Endometrial microvascular endothelial cells (primary cell): ENCODE measurements at regions not wholly inside any gene's neighbourhood (a gene's known extent, or its start where the extent isn't known, plus 50 kb on each side); places are given as distances from the start of the nearest gene placed in this dataset.

Experiments
- in situ Hi-C: cut with HindIII; loops from 2 replicates; pipeline ENCODE4 v1.10.0; 2017; ENCODE audit warnings: low sequenced_read_pairs, low pct_unique_long_range_greater_than_20kb; ENCODE audit errors: inconsistent ontology term

DNA sequence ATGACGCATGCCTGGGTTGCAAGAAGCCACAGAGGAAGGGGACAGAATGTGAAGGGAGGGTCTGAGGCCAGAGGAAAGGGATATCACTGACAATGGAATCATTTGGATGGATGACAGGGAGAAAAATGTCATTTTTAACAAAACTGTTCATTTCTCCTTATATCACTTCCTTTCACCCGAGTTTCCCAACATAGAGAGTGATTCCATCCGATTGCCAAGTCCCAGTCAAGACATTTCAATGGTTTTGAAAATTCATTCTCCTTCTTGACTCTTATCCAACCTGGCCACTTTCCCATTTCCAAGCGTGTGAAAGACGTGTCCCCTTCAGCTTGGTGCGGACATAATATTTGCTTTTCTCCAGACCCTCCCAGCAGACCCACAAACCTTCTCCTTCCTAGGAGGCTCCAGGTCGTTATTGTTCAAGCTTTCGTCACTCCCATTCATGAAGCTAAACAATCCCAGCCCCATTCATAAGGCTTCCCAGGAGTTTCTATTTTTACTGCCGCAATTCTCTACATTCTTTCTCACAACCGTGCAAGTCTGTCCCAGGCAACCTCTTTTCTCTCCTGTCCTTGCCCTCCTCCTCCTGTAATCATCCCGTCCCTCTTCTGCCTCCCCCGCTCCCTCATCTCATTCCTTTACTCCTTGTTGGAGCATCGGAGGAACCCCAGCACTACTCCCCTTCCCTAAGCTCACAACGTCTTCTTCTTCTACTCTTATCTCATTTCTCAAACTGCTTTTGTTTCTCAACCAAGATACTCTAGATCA is 301.3 kb upstream of the KLF6 start:
- in situ Hi-C loops = no loop called here

DNA sequence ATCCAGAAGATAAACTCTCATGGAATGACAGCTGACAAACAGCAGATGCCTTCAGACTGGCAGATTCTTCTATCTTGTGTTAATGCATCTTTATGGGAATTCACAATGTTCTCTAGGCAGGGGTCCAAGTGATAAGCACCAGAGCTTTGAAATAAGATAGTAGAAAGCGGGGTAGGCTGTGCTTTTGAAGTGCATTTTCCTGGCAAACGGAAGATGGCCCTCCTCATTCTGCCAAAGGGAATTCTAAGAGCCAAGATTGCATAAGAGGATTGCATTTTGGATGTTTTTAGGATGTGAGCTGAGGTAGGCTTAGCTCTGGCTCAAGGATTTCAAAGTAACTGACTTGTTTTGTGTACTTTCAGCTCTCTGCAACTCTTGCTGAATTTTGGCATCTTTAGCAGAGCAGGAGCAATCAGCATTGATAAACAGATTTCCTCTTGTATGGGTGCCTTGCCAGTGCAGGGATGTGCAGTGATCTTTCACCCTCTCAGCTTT is 298.5 kb upstream of the KLF6 start:
- in situ Hi-C loops = no loop called here

DNA sequence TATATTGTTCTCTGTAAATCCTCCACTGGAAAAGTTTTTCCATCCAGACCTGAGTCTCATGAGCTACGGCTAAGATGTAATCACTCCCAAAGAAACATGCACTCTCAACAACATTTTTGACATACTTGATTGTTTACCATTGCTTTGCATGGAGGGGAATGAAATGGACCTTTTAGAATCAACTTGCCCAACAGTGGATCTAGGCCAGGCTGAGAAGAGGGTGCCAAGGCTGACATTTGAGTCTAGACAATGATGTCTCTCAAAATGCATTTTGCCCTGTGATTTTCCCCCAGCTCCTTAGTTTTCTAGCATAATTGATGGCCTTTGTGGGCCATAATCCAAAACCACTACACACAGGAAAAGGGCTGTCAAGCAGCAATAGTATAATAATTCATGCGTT is 297.9 kb upstream of the KLF6 start:
- in situ Hi-C loops = no loop called here

DNA sequence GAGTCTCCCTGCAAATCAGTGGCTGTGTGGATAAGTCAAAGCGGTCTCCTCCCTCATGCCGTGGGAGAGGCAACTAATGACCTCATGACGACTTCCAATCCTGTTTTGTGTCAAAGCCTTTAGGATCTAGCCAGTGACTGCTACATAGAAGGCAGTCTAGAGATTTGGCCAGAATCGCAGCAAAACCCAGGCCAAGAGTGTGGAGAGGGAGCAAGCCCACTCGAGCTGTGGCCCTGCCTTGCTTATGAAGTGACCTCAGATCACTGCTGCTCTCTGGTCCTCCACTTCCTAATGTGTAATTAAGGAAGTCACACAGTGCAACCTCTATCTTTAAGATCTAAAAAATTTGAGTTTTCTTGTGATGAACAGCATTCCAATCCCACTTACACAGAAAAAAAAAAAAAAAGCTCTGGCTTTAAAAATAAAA is 296.7 kb upstream of the KLF6 start:
- in situ Hi-C loops = no loop called here

DNA sequence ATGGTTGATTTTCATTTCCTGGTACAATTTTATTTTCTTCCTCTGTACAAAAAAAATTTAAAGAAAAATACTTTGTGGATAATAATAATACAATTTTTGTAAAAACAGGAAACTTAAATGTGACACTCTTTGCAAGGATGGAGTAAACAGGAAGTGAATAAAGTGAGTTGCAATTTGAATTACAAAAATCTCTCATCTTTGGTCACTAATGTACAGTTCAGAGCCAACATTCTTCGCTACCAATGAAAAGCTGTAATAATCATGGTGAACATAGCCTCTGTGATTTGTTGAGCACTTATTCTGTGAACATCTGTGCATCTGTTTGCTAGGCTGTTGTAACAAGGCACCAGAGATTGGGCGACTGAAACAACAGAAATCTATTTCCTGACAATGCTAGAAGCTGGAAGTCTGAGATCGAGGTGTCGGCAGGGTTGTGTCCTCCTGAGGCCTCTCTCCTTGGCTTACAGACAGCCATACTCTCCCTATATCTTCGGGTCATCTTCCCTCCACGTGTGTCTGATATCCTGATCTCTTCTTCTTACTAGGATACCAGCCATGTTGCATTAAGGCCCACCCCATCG is 295.3 kb upstream of the KLF6 start:
- in situ Hi-C loops = no loop called here

DNA sequence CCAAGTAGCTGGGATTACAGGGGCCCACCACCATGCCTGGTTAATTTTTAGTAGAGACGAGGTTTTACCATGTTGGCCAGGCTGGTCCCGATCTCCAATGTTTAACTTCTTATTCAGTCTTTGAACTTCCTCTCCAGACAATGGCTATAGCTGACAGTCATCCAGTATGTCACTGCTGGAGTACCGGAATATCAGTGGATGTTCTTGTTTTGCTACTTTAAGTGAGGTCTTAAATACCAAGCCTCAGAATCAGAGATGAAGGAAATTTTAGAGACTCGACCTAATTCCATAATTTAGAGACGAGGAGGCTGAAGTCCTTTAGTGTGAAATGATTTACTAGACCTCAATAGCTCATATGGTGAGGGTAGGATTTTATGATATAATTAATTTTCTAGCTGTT is 294.8 kb upstream of the KLF6 start:
- in situ Hi-C loops = no loop called here

DNA sequence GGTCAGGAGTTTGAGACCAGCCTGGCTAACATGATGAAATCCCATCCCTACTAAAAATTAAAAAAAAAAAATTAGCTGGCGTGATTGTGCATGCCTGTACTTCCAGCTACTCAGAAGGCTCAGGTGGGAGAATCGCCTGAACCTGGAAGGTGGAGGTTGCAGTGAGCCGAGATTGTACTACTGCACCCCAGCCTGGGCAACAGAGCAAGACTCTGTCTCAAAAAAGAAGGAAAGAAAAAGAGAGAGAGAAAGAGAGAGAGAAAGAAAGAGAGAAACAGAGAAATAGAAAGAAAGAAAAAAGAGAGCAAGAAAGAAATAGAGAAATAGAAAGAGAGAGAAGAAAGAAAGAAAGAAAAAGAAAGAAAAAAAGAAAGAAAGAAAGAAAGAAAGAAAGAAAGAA is 292.8 kb upstream of the KLF6 start:
- in situ Hi-C loops = no loop called here

DNA sequence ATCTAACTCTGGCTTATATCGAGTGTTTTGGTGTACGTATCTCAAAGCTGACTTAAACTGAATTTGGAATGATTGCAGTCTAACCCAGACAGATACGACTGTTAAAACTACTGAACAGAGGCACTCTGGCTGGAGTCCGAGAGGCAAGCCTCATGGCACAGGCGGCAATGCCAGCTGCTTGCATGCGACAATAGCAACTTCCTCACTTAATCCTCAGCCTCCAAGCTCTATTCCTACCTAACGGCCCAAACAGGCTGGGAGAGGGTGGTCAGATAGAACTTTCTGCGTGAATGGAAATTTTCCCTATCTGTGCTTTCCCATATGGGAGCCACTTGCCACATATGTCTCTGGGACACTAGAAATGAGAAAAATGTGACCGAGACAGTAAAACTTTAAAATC is 292.0 kb upstream of the KLF6 start:
- in situ Hi-C loops = no loop called here

DNA sequence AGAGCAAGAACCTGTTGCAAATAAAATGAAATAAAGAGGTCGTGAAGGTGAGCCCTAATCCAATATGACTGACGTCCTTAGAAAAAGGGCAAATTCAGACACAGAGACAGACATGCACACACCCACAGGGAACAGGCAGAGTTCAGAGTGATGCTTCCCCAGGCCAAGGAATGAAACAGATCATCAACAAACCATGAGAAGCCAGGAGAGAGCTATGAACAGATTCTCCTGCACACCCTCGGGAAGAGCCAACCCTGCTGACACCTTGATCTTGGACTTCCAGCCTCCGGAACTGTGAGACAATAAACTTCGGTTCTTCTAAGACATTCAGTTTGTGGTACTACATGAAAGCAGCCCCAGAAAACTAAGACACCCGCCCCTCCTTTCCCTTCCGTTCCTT is 290.4 kb upstream of the KLF6 start:
- in situ Hi-C loops = no loop called here

DNA sequence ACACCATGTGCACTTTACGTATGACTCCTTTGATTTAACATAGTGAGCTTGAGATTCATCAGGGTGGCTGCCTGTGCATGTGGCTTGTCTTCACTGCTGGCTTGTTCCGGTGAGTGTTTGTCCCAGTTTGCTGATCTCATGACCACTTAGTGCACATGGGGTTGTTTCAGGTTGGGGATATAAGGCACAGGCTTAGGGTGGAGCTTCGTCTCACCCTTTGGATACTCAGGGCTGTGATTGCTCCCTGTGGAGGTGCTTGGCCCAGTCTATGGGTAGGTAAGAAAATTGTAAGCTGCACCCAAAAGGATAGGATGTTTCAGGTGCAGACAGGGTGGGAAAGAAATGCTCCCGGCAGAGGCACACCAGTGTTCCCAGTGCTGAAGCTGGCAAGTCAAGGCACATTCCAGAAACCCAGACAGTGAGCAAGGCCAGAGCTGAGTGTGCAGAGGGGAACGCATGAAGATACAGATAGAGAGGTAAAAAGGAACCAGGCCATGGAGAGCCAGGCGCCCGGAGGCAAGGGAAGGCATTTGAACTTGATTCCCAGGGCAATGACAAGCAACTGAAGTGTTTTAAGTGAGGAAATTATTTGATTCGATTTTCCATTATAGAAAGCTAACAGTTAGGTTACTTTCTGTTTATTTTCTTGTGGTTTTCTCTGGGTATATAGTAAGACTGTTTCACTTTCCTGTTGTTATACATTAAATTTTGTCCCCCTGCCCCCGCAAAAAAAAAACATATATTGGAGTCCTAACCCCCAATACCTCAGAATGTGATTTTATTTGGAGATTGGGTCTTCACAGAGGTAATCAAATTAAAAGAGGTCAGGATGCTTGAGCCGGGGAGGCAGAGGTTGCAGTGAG is 289.8 kb upstream of the KLF6 start:
- in situ Hi-C loops = no loop called here

DNA sequence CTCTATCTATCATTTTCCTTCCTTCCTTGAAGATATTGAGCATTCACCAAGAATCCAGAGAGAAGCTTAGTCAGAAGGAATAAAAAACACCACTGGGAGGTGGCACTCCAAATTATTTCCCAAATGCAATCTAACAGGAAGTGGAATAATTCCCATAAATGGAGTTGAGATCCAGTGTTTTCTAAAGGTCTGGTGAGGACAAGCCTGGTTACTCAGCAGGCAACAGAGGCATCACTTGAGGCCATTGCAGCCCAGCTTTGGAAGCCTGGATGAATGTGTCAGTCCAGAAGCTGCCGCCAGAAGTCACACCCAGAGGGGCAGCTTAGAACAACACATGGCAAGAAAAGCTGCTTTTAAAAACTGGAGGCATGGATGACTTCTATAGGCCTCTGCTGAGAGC is 288.9 kb upstream of the KLF6 start:
- in situ Hi-C loops = no loop called here

DNA sequence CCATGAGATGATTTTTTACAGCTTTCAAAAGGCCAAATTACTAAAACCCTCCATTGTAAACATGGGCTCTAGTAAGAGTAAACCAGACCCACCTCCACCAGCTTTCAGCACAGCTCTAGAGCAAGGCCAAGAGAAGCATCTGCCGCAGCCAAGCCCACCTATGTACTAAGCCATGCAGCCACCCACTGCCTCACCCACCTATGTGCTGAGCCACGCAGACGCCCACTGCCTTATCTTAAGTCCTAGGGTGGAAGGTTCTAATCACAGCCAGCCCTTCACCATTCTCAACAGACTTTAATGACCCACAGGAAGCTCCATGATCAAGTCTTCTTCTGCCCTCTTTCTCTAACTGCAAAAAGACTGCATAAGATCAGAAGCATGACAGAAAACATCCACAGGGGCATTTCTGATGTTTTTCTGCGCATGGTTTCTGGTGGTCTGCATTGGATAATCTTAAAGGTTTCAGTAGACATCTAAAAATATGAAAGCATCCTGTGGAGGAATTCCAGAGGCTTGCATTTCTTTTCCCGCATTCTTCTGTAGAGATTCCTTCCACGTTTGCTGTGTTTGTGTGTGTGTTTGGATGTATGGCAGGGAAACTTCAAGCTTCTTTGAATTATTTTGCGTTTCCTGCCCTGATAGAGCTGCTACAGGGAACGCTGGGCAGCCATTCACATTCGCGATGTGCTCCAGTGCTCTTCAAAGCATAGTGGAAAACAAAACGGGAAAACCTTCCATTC is 286.1 kb upstream of the KLF6 start:
- in situ Hi-C loops = no loop called here

DNA sequence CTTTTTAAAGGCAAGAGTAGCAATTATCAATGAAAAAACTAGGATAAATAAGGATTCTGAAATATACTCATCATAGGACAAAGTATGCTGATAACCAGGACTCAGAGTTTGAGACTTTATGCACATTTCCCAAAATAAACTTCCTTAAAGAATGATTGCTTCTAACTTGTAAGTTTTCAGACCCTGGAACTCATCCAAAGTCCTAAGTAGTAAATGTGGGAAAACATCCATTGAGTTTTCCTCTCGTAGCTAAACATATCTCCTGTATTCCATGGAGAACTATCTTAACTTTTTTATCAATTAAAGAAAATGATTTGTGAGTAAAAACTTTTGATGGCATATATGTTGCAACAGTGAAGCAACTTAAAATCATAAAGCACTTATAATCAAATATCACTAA is 285.2 kb upstream of the KLF6 start:
- in situ Hi-C loops = no loop called here

DNA sequence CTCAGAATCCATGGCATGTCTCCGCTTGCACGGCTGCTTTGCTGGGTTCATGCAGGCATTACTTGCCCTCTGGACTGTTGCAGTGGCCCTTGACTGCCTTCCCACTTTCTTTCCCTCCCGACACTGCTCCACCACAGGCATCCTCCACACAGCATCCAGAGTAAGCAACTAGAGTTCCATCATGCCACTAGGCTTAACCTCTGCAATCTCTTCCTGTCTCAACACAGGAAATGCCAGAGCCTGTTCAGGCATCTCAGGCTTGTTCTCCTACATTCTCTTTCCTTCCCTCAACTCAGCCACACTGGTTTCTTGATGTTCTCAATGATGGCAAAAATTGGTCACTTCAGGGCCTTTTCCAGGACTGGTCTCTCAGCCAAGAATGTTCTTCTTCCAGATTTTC is 284.5 kb upstream of the KLF6 start:
- in situ Hi-C loops = no loop called here

DNA sequence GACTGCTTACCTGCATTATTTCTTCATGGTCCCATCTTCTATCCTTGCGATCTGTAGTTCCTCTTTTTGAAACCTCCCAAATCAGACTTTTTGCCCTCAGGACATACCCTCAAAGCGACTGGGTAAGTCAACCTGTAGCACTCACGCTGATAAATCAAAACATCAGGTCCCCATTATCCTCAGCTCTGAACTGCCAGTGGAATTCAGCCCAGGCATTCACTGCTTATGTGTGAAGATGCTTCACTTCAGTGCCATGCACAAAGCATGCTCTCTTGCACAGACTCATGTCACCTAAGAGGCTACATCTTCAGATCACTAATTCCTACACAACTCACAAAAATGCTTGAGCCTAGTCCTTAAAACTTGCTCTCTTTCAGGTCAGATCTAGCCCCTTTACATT is 283.6 kb upstream of the KLF6 start:
- in situ Hi-C loops = no loop called here

DNA sequence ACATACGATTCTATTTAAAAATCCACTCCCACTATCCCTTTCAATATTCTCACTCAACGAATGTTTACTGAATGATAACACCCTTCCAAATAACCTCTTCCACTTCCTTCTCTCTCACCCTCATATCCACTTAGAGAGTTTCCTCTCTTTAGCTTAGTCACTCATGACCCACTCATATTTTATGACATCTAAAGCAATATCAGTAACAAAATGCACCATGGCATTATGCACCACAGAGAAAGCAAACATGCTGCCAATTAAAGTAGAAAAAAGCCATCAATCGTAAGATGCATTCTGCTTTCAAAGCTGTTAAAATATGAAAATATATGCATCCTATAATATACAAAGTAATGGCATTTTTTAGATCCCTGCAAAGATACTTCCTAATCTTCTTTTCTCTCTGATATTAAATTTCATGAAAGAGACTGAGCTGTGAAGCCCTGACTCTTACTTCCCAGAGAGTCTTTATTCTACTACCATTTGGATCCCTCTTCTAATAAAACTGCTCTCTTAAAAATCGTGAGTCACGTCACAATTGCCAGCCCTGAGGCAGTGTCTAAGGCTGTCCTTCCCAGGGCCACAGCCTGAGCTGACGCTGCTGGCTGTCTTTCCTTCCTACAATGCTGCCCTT is 283.0 kb upstream of the KLF6 start:
- in situ Hi-C loops = no loop called here

DNA sequence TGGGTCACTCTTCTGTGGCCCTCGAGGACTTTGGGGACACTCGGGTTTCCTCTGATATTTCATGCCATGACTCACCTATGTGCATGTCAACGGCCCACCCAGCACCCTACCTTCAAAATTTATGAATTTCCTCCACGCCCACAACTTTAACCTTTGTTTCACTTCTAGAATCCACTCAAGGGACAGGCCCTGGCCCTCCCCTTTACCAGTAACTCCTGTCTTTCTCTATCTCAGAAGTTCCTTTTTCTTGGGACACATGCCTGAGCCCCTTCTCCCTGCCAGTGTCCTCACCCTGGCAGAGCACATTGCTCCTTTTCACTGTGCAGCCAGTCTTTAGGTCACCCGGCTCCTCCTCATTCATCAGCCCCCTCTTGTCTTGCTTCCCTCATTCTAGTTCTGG is 282.5 kb upstream of the KLF6 start:
- in situ Hi-C loops = no loop called here

DNA sequence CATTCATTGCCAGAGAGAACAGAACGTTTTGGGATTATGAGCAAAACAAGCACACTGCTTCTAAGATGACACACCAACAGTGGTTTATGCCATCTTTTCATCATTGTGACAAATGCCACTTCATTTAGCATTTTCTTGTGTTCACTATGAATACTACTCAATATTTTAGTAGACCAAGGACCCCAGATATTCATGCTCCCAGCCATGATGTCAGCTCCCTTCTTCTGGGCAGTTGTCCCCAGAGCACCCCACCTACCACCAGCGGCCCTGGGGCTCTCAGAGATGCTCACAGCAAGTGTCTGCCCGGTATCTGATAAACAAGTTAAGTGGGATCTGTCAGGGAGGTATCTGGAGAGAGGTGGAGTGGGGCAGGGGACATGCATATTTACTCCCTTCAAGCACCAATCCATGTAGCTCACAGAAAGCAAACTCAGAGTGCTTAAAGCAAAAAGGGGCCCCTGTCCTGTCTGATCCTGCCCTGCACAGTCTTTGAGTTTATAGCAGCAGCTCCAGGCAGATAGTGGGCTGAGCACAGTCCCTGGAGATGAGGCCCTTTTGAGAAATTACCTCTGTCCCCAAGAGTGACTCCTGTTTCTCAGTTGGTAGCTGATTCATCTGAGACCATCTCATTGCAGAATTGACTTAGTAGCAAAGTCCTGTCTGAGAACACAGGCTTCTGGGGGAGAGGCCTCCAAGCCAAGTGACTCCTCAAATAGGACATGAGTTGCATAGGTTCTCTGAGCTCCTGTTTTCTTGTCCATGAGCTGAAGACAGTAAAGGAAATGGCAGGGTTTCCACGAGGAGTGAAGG is 281.8 kb upstream of the KLF6 start:
- in situ Hi-C loops = no loop called here
